Left renal cortex interstitium (tissue), 4 donors: ENCODE measurements at regions not wholly inside any gene's neighbourhood (a gene's known extent, or its start where the extent isn't known, plus 50 kb on each side); places are given as distances from the start of the nearest gene placed in this dataset.
"Not testable (repeated sequence)": the region's sequence is repeated elsewhere in the genome, so short reads cannot be mapped to it uniquely, and the experiment has no call there.

Experiments used
- DNase-seq, 4 donors: peaks; one replicate each; pipeline ENCODE4 v3.0.0-alpha.2; 2013; ENCODE audit warnings: low read depth in 4 of 4, low spot score in 2 of 4, missing footprints in 1 of 4

- DNase-seq = no peak
These were observed 455.8 kb downstream of the TFEC start for GRCh38 chr7:115574681-115575291.

GRCh38 chr7:115572111-115572510 is 458.5 kb downstream of the TFEC start:
- no peak for DNase-seq

GRCh38 chr7:115561335-115562110 is 469.0 kb downstream of the TFEC start:
- DNase-seq = no peak

GRCh38 chr7:115559877-115560276 is 470.7 kb downstream of the TFEC start:
- DNase-seq = no peak

- DNase-seq = no peak
These were observed 472.4 kb downstream of the TFEC start for GRCh38 chr7:115558161-115558560.

- not testable (repeated sequence) for DNase-seq
These were observed 473.3 kb downstream of the TFEC start for GRCh38 chr7:115557296-115557695.

GRCh38 chr7:115552766-115553165 is 477.8 kb downstream of the TFEC start:
- DNase-seq = no peak

GRCh38 chr7:115549910-115550309 is 480.7 kb downstream of the TFEC start:
- no peak for DNase-seq

- no peak for DNase-seq
These were observed 481.8 kb downstream of the TFEC start for GRCh38 chr7:115548756-115549155.

GRCh38 chr7:115546790-115547189 is 483.8 kb downstream of the TFEC start:
- no peak for DNase-seq

GRCh38 chr7:115533785-115534184 is 496.8 kb downstream of the TFEC start:
- DNase-seq = no peak

- no peak for DNase-seq
These were observed 504.3 kb downstream of the TFEC start for GRCh38 chr7:115526278-115526677.

GRCh38 chr7:115522174-115522573 is 508.4 kb downstream of the TFEC start:
- DNase-seq = no peak

- no peak for DNase-seq
These were observed 514.2 kb downstream of the TFEC start for GRCh38 chr7:115516341-115516740.

GRCh38 chr7:115511330-115511729 is 519.2 kb downstream of the TFEC start:
- no peak for DNase-seq

- DNase-seq = no peak
These were observed 525.4 kb downstream of the TFEC start for GRCh38 chr7:115505136-115505535.

- DNase-seq = no peak
These were observed 530.6 kb downstream of the TFEC start for GRCh38 chr7:115499956-115500355.

GRCh38 chr7:115496006-115496405 is 534.6 kb downstream of the TFEC start:
- no peak for DNase-seq

- no peak for DNase-seq
These were observed 535.9 kb downstream of the TFEC start for GRCh38 chr7:115494529-115495147.

GRCh38 chr7:115493381-115493780 is 537.2 kb downstream of the TFEC start:
- no peak for DNase-seq

GRCh38 chr7:115491744-115492380 is 538.7 kb downstream of the TFEC start:
- DNase-seq = no peak
